OCI-LY1 (cell line): ENCODE measurements at regions not wholly inside any gene's neighbourhood (a gene's known extent, or its start where the extent isn't known, plus 50 kb on each side); places are given as distances from the start of the nearest gene placed in this dataset.

Experiments used
- EZH2 ChIP-seq: fragments of 200-600 bp; sonication (generic), shearing (Covaris generic); IDR thresholded peaks from 2 replicates; pipeline ENCODE4 v1.8.0; 2017; ENCODE audit warnings: borderline replicate concordance, mixed run types, mild to moderate bottlenecking, antibody characterized with exemption, low read length, moderate library complexity, mixed read lengths
- TF ChIP-seq, protein P1 (sequence below): fragments of 200-600 bp; sonication (generic), shearing (Covaris generic); IDR thresholded peaks from 2 replicates; pipeline ENCODE4 v1.5.1; 2017; ENCODE audit warnings: mild to moderate bottlenecking, antibody characterized with exemption, low read length, moderate library complexity, mixed read lengths

DNA sequence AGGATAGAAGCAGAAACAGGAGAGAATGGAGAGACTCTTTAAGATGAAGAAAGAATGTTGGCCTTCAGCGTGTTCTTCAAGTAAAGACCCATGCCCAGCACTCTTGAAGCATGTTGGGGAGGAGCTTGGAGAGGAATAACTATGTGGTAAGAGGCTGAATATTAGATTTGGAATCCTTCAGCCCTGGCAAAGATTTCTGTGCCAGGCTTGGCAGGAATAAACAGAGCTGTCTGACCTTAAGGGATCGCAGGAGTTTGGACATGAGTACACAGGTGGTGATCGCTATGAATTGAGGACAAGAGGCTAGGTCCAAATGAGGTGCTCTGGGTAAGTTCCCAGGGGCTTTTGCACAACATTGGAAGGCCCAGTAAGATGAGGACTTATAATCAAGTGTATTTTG, 132.6 kb upstream of the TBL1XR1 start:
- no peak for TF ChIP-seq EZH2
- TF ChIP-seq, protein P1, sequence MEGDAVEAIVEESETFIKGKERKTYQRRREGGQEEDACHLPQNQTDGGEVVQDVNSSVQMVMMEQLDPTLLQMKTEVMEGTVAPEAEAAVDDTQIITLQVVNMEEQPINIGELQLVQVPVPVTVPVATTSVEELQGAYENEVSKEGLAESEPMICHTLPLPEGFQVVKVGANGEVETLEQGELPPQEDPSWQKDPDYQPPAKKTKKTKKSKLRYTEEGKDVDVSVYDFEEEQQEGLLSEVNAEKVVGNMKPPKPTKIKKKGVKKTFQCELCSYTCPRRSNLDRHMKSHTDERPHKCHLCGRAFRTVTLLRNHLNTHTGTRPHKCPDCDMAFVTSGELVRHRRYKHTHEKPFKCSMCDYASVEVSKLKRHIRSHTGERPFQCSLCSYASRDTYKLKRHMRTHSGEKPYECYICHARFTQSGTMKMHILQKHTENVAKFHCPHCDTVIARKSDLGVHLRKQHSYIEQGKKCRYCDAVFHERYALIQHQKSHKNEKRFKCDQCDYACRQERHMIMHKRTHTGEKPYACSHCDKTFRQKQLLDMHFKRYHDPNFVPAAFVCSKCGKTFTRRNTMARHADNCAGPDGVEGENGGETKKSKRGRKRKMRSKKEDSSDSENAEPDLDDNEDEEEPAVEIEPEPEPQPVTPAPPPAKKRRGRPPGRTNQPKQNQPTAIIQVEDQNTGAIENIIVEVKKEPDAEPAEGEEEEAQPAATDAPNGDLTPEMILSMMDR = no peak
